Progenitor cell of endocrine pancreas (in vitro differentiated cells): ENCODE measurements at regions not wholly inside any gene's neighbourhood (a gene's known extent, or its start where the extent isn't known, plus 50 kb on each side); places are given as distances from the start of the nearest gene placed in this dataset.

ENCODE experiments used
- DNase-seq: peaks from one replicate; pipeline ENCODE4 v3.0.0; 2021; ENCODE audit warnings: low spot score; ENCODE audit not compliant: unreplicated experiment
- H3K27ac Mint-ChIP-seq: 2 replicates; pipeline ENCODE4 v1.8.0; 2021; ENCODE audit warnings: mild to moderate bottlenecking, moderate library complexity, mixed read lengths
- H3K27me3 Mint-ChIP-seq: 2 replicates; pipeline ENCODE4 v1.8.0; 2021; ENCODE audit warnings: mixed read lengths
- H3K36me3 Mint-ChIP-seq: 2 replicates; pipeline ENCODE4 v1.8.0; 2022; ENCODE audit warnings: mixed read lengths; ENCODE audit not compliant: insufficient read depth
- H3K4me1 Mint-ChIP-seq: 2 replicates; pipeline ENCODE4 v1.8.0; 2021; ENCODE audit warnings: low read depth, mixed read lengths
- H3K4me3 Mint-ChIP-seq: 2 replicates; pipeline ENCODE4 v1.8.0; 2021; ENCODE audit warnings: low read depth, mild to moderate bottlenecking, moderate library complexity, mixed read lengths
- H3K9me3 Mint-ChIP-seq: 2 replicates; pipeline ENCODE4 v1.8.0; 2021; ENCODE audit warnings: low read depth, mixed read lengths
- CTCF ChIP-seq: fragments of 200-600 bp; sonication (generic); IDR thresholded peaks from one replicate; pipeline ENCODE4 v1.5.0; 2021; ENCODE audit warnings: antibody characterized with exemption, mild to moderate bottlenecking; ENCODE audit not compliant: unreplicated experiment

DNA sequence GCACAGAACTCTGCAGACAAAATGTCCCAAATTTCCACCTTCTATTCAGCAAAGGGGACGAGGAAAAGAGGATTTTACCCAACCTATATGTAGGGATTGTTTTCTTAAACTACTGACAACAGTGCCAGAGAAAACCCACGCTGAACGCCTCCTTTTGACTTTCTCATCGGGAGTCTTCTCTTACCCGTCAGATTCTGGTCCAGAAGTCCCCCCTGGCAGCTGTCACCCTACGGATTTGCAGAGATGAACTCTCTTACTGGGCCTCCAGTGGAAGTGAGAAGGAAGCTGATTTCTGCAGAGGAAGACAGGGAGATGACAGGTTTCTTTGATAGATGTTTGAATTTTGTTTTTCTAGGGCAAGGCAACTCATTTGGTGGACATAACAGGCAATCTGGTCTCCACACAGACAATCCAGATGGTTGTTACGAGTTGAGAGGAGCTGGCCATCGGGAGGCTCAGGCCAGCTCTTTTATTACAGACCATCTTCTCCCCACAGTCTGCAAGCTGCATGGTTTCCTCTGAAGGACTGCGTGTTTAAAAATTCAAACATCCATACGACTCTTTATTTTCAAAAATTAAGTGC, 804.3 kb downstream of the RNF144A start:
- Mint-ChIP-seq H3K4me3 (no peak overlapping the region), H3K27ac (no peak overlapping the region), H3K4me1 (peaks cover 16% of the 10 kb centered on the region), H3K9me3 (no peaks in the 10 kb centered on the region), H3K27me3 (peaks cover 16% of the 10 kb centered on the region), H3K36me3 (no peaks in the 10 kb centered on the region)
- no peak for DNase-seq
- no peak for TF ChIP-seq CTCF

- TF ChIP-seq CTCF = no peak
- no peak overlapping the region for H3K27ac Mint-ChIP-seq
- H3K4me1 Mint-ChIP-seq = peaks cover 16% of the 10 kb centered on the region
- DNase-seq = no peak
- no peaks in the 10 kb centered on the region for H3K9me3 Mint-ChIP-seq
- H3K27me3 Mint-ChIP-seq = peaks cover 17% of the 10 kb centered on the region
- H3K36me3 Mint-ChIP-seq = no peaks in the 10 kb centered on the region
- H3K4me3 Mint-ChIP-seq = no peak overlapping the region
These were observed 805.1 kb downstream of the RNF144A start for GRCh38 chr2:7722212-7722910.

GRCh38 chr2:7724336-7724735, 807.1 kb downstream of the RNF144A start:
- H3K36me3 Mint-ChIP-seq = no peaks in the 10 kb centered on the region
- H3K4me1 Mint-ChIP-seq = peaks cover 16% of the 10 kb centered on the region
- no peak overlapping the region for H3K4me3 Mint-ChIP-seq
- DNase-seq = no peak
- peaks cover 18% of the 10 kb centered on the region for H3K27me3 Mint-ChIP-seq
- TF ChIP-seq CTCF = no peak
- H3K9me3 Mint-ChIP-seq = no peaks in the 10 kb centered on the region
- no peak overlapping the region for H3K27ac Mint-ChIP-seq

DNA sequence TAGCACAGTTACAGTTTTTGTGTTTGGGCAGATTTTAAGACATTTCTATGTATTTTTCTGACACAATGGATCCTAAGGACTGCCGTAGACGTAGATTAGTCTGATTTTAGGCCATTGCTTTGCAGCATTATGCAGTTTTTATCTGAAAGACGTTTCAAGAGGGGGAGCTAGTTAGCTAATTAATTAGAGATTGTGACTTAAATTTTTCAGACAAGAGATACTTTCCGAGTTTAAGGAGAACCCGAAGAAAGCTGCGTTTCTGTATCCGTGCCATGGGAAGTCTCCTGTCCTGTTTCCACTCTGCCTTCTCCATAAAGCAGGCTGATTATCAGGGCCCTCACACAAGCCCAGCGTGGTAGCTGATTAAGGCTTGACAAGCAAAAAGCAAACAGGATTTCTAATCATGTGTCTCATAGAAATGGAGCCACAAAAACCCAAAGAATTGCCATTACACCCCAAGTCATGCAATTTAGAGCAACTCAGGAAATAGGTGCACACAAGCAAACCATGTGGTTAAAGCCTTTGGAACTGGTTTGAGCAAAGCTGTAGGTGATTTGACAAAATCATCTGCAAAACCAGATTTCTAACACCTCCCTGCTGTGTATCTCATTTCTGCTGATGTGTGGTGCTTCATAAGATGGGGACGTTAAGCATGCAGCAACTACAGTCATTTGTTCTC, 808.1 kb downstream of the RNF144A start:
- H3K4me3 Mint-ChIP-seq = no peak overlapping the region
- no peak for DNase-seq
- no peaks in the 10 kb centered on the region for H3K9me3 Mint-ChIP-seq
- peaks cover 16% of the 10 kb centered on the region for H3K4me1 Mint-ChIP-seq
- peaks cover 16% of the 10 kb centered on the region for H3K27me3 Mint-ChIP-seq
- H3K27ac Mint-ChIP-seq = no peak overlapping the region
- no peak for TF ChIP-seq CTCF
- H3K36me3 Mint-ChIP-seq = no peaks in the 10 kb centered on the region

DNA sequence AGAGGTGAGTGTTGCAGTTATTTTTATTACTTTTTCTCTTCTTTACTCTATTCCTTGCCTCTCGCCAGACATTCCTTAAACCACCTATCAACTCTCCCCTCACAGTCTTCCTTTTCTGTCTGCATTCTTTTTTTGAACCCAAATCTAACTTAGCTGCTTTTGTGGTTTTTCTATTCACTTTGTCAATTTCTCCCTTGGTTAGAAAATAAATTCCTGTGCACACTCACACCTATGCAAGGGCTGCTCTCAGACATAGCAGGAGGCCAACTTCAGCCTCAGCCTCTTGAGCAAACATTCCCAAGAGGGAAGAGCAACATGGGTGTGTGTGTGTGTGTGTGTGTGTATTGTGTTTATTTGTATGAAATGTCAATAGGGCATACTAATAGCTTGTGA, 808.6 kb downstream of the RNF144A start:
- H3K27ac Mint-ChIP-seq = no peak overlapping the region
- no peak overlapping the region for H3K4me3 Mint-ChIP-seq
- H3K27me3 Mint-ChIP-seq = peaks cover 16% of the 10 kb centered on the region
- TF ChIP-seq CTCF = no peak
- no peaks in the 10 kb centered on the region for H3K9me3 Mint-ChIP-seq
- peaks cover 16% of the 10 kb centered on the region for H3K4me1 Mint-ChIP-seq
- DNase-seq = no peak
- H3K36me3 Mint-ChIP-seq = no peaks in the 10 kb centered on the region
